ENCODE measurements at regions not wholly inside any gene's neighbourhood (a gene's known extent, or its start where the extent isn't known, plus 50 kb on each side); places are given as distances from the start of the nearest gene placed in this dataset.
"Not testable (repeated sequence)": the region's sequence is repeated elsewhere in the genome, so short reads cannot be mapped to it uniquely, and the experiment has no call there.

DNA sequence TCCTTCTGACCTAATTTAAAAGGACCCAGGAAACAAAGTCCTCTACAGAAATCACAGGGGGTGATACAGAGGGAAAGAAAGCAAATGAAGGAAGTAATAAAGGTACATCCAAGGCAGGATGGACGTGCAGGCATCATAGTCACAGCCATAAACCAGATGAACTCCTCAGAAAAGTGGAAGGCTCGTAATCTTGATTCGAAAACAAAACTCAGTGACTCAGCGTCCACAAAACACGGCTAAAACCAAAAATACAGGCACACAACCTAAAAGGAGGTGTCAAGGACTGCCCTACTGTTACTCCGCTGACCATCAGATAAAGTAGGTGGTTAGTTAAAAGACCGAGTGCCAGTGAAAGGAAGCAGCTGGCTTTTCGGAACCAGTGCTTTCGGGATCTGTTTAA lies 81.5 kb downstream of the TRIM69 start:
- DNase-seq = not testable (repeated sequence)

- not testable (repeated sequence) for DNase-seq
Measured at GRCh38 chr15:44819331-44819987, 83.1 kb downstream of the TRIM69 start.

DNA sequence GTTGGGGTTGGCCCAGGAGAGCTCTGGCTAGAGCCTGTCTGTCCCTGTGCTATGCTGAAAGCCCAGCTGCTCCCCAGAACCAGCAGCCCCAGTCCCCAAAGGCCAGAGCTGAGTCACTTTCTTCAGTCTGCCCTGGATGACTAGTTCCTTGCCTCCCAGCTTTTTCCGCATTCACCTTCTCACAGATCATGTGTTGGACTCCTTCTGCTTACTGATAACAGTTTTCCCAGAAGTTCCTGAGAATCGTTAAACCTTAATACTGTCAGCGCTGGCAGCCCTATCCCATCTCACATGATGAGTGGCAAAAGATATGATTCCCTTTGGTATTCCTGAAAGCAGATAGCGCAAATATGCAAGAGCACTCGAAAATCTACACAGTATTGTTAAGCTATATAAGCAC lies 84.2 kb downstream of the TRIM69 start:
- not testable (repeated sequence) for DNase-seq

DNA sequence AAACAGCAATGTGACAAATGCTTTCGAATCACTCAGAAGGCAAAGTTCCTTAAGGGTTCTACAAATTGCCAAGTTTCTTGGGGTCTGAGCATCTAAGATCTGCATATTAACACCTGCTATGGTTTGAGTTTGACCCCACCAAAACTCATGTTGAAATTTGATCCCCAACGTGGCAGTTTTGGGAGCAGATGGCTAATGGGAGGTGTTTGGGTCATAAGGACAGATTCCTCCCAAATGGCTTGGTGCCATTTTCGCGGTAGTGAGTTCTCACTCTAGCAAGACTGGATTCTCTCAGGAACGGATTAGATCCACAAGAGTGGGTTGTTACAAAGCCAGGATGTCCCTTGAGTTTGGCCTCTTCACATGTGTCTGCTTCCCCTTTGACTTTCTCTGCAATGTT lies 84.6 kb downstream of the TRIM69 start:
- DNase-seq = not testable (repeated sequence)

DNA sequence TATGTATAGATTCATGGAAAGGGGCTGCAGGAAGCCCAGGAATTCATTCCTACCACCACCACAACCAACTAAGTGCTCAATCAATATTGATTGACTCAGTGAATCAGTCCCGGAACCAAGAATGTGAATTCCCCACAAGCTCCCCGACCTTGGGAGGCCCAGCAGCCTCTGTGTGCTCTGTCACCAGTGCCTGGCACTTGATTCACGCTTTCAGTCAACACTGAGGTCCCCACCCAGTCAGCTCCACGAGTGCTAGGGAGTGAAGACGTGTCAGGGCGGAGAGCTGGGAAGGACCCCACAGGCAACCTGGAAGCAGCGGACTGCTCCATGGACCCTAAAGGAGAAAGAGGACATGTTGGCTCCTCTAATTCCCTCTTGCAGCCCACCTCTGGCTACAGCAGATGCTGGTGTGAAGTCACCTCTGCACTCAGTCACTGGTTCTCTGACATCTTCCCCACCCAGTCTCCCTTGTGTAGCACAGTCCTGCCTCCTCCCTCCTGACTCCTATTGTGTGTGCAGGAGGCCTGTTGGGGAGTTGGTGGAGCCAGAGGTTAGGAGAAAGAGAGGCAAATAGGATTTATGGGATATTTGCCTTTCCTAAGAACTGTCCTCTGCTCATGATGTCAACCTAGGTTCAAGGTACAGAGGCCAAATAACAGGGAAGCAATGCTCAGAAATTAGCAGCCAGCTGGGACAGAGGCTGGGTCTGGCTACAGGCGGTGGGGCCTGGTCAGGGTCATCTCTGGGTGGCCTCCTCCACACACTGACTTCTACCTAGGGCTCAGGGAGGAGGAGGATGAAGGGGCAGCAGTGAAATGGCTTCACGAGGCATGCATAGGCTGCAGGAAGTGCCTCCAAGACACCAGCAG lies 88.2 kb downstream of the TRIM69 start:
- DNase-seq = not testable (repeated sequence)

DNA sequence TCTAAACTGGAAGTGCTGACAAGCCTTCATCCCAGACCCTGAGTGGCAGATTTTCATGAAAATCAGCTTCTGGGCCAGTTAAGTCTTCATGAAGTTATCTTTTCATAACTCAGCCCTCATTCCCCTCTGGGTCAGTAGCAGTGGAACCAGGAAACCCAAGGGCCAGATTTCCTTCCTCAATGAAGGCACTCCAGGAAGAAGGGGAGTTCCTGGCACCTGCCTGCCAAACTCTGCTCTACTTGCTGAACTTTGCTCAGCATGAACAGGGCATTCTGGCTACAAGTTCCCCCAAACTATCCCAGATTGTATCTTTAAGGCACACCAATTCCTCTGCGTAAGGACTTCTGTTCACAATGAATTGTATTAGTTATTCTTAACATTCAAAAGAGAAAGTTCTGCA lies 90.3 kb downstream of the TRIM69 start:
- not testable (repeated sequence) for DNase-seq

GRCh38 chr15:44828229-44828914 lies 92.0 kb downstream of the TRIM69 start:
- DNase-seq = not testable (repeated sequence)

DNA sequence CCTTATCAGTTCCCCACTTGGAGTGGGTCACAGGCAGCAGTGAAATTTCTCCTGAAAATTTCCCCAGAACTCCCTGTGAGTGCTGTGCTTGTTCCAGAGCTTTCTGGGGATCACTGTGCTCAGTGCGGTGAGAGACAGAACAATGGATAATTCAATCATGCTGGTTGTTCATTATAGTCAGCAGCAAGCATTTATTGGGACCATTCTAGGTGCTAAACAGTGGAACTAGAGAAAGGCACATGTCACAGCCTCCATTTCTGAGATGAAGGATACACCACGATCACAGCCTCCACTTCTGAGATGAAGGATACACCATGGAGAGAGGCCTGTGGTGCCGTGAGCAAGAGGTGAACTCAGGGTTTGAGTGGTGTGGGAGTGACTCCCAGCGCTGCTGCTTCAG lies 92.8 kb downstream of the TRIM69 start:
- DNase-seq = not testable (repeated sequence)

GRCh38 chr15:44830692-44831408 lies 94.5 kb downstream of the TRIM69 start:
- peak; percentile 72 for DNase-seq

DNA sequence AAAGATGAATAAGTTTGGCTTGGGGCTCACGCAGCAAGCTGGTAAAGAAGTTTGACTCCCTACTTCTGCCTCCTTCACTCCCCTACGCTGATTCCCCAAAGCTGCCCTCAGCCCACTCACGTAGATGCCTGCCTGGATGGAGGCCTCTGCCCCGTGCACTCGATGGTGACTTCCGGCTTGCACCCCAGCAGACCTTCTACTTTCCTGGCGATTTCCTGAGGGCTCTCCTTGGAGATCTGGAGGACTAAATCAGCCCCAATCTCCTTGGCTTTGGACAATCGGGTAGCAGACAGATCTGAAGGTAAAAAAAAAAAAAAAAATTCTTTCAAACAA lies 95.0 kb downstream of the TRIM69 start:
- not testable (repeated sequence) for DNase-seq

DNA sequence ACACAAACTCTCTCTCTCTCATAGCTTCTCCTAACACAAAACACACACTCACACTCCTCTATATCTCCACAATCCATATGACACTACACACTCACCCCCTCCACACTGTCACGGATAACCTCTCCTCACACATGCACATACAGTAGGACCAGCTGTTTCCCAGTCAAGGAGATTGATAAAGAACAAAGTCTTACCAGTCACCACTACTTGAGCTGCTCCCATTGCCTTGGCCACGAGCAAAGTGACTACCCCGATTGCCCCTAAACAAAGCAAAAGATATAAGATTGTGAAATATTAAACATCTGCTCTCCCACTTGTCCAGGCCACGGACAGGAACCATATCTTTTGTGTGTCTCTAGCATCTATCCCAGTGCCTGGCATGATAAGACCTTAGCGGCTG lies 95.8 kb downstream of the TRIM69 start:
- peak; percentile 59 for DNase-seq

- DNase-seq = not testable (repeated sequence)
Measured at GRCh38 chr15:44833081-44833480, 96.8 kb downstream of the TRIM69 start.

GRCh38 chr15:44833761-44834160 lies 97.4 kb downstream of the TRIM69 start:
- not testable (repeated sequence) for DNase-seq

DNA sequence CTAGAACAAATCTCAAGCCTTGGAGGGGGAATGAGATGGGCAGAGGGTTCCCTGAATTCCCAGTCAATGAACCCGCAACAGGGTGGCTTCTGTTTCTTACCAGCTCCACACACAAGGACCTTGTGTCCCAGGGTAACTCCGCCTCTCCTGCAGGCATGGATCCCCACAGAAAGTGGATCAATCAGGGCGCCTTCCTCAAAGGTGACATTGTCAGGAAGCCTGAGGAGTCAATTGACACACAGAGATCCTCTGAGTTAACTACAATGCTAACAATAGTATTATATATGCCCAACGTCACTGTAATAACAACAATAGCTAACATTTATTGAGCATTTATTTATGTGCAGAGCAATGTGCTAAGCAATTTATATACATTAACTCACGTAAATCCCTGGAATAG lies 98.8 kb downstream of the TRIM69 start:
- DNase-seq = not testable (repeated sequence)

GRCh38 chr15:44836094-44836493 lies 99.8 kb downstream of the TRIM69 start:
- no peak for DNase-seq

GRCh38 chr15:44838929-44839328 lies 102.6 kb downstream of the TRIM69 start:
- not testable (repeated sequence) for DNase-seq

GRCh38 chr15:44841762-44842161 lies 105.4 kb downstream of the TRIM69 start:
- DNase-seq = not testable (repeated sequence)

- not testable (repeated sequence) for DNase-seq
Measured at GRCh38 chr15:44842883-44843282, 106.6 kb downstream of the TRIM69 start.

DNA sequence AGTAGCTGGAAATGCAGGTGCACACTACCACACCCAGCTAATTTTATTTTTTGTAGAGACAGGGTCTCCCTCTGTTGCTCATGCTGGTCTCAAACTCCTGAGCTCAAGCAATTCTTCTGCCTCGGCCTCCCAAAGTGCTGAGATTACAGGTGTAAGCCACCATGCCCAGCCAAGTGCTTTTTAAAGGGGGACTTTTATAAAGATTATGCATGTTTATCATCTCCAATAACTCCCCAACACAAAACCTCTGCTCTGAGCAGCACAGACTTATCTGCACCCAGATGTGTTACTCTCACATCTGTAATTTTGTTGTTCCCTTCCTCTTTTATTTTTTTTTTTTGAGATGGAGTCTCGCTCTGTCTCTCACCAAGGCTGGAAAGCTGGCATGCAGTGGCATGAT lies 108.6 kb downstream of the TRIM69 start:
- not testable (repeated sequence) for DNase-seq

- not testable (repeated sequence) for DNase-seq
Measured at GRCh38 chr15:44846156-44846555, 109.8 kb downstream of the TRIM69 start.

GRCh38 chr15:44847555-44847954 lies 108.9 kb upstream of the TERB2 start:
- DNase-seq = not testable (repeated sequence)

GRCh38 chr15:44848859-44849258 lies 107.6 kb upstream of the TERB2 start:
- DNase-seq = peak; percentile 32
